HCT116 (cell line): ENCODE measurements at regions not wholly inside any gene's neighbourhood (a gene's known extent, or its start where the extent isn't known, plus 50 kb on each side); places are given as distances from the start of the nearest gene placed in this dataset.

Experiments used
- ATAC-seq: fragments of 200-7000 bp; cut with Tn5 transposase; 2 replicates; pipeline ENCODE4 v1.9.1; 2020; ENCODE audit warnings: mild to moderate bottlenecking, moderate library complexity
- BruUV-seq: library from RNA; stranded (reverse); fragments of 400-500 nt; replicated peaks from 2 replicates; lab custom pipeline; 2021; lab: Mats Ljungman, UMichigan
- CTCF ChIA-PET: fragments of 300-600 bp; sonication (Branson Sonifier 250); formaldehyde crosslinking; loops from one replicate; lab custom pipeline; 2021; ENCODE audit warnings: antibody characterized with exemption; lab: Charles Lee
- POLR2A ChIA-PET: fragments of 300-600, 350-600 bp; sonication (Branson Sonifier 250); formaldehyde crosslinking; loops from one replicate; lab custom pipeline; 2021; ENCODE audit warnings: antibody characterized with exemption; lab: Charles Lee
- RAD21 ChIA-PET, 2 experiments: fragments of 300-600 bp; sonication (Branson Sonifier 250); formaldehyde crosslinking; loops; one replicate each; lab custom pipeline; 2023; ENCODE audit warnings: low total read pairs in 2 of 2; ENCODE audit not compliant: uncharacterized antibody in 2 of 2, unreplicated experiment in 2 of 2, low non-redundant PET in 1 of 2; lab: Charles Lee
- DNase-seq: peaks from one replicate; pipeline ENCODE4 v3.0.0-alpha.2; 2010; ENCODE audit warnings: low read depth, low spot score
- H2AFZ ChIP-seq: fragments of 200-600 bp; shearing (Covaris generic), sonication (generic); 2 replicates; pipeline ENCODE4 v1.6.1; 2017; ENCODE audit warnings: low read depth, mixed run types, mixed read lengths, antibody characterized with exemption, low read length; ENCODE audit not compliant: poor library complexity, severe bottlenecking
- H3K27ac ChIP-seq: 2 replicates; pipeline ENCODE4 v1.5.1; 2012; ENCODE audit warnings: low read depth, low read length
- H3K27me3 ChIP-seq: fragments of 200-600 bp; sonication (generic); 2 replicates; pipeline ENCODE4 v1.6.1; 2016; ENCODE audit warnings: mixed run types, low read length, mixed read lengths; ENCODE audit not compliant: insufficient read depth
- H3K36me3 ChIP-seq, 2 experiments: fragments of 200-500 bp in 1 of 2; fragments of 200-600 bp in 1 of 2; sonication (Bioruptor generic) in 1 of 2; sonication (generic) in 1 of 2; 2 replicates each; pipeline versions ENCODE4 v1.5.1 to v1.6.1; 2014 to 2016; ENCODE audit warnings: low read length in 2 of 2, inconsistent platforms in 1 of 2, mixed read lengths in 1 of 2, mixed run types in 1 of 2; ENCODE audit not compliant: insufficient read depth in 2 of 2, control insufficient read depth in 1 of 2
- H3K4me1 ChIP-seq, 2 experiments: fragments of 200-600 bp in 1 of 2; sonication (generic) in 1 of 2; 2 replicates each; pipeline versions ENCODE4 v1.5.1 to v1.6.1; 2012 to 2017; ENCODE audit warnings: low read length in 2 of 2, inconsistent platforms in 1 of 2, mild to moderate bottlenecking in 1 of 2, mixed read lengths in 1 of 2, mixed run types in 1 of 2, moderate library complexity in 1 of 2; ENCODE audit not compliant: insufficient read depth in 2 of 2, control insufficient read depth in 1 of 2
- H3K4me2 ChIP-seq: fragments of 200-600 bp; sonication (generic); 2 replicates; pipeline ENCODE4 v1.6.1; 2017; ENCODE audit warnings: mixed run types, low read length, mixed read lengths
- H3K4me3 ChIP-seq, 2 experiments: fragments of 200-600 bp in 1 of 2; sonication (generic) in 1 of 2; replicated peaks in 1 of 2; 2 replicates each; pipeline ENCODE4 v1.5.1; 2011 to 2016; ENCODE audit warnings: low read length in 2 of 2, control low read depth in 1 of 2, low read depth in 1 of 2, mild to moderate bottlenecking in 1 of 2, mixed read lengths in 1 of 2, mixed run types in 1 of 2
- H3K79me2 ChIP-seq: fragments of 200-600 bp; sonication (generic); 2 replicates; pipeline ENCODE4 v1.6.1; 2017; ENCODE audit warnings: mild to moderate bottlenecking, mixed run types, low read length, moderate library complexity, mixed read lengths; ENCODE audit not compliant: insufficient read depth
- H3K9ac ChIP-seq: fragments of 200-600 bp; sonication (generic); 2 replicates; pipeline ENCODE4 v1.6.1; 2016; ENCODE audit warnings: low read length, mixed read lengths
- H3K9me2 ChIP-seq: fragments of 200-600 bp; sonication (generic), shearing (Covaris generic); 2 replicates; pipeline ENCODE4 v1.6.1; 2017; ENCODE audit warnings: mixed run types, mild to moderate bottlenecking, moderate library complexity; ENCODE audit not compliant: insufficient read depth
- H3K9me3 ChIP-seq, 2 experiments: fragments of 200-500 bp in 1 of 2; fragments of 200-600 bp in 1 of 2; sonication (Bioruptor generic) in 1 of 2; sonication (generic) in 1 of 2; 2 replicates each; pipeline ENCODE4 v1.6.1; 2014 to 2017; ENCODE audit warnings: low read length in 2 of 2, mixed read lengths in 2 of 2, inconsistent platforms in 1 of 2, low read depth in 1 of 2, mild to moderate bottlenecking in 1 of 2, mixed run types in 1 of 2, moderate library complexity in 1 of 2; ENCODE audit not compliant: control insufficient read depth in 1 of 2, insufficient read depth in 1 of 2
- H4K20me1 ChIP-seq: fragments of 200-600 bp; sonication (generic), shearing (Covaris generic); 2 replicates; pipeline ENCODE4 v1.6.1; 2017; ENCODE audit warnings: mixed run types, mild to moderate bottlenecking, moderate library complexity; ENCODE audit not compliant: insufficient read depth
- ATF3 ChIP-seq: IDR thresholded peaks from 2 replicates; pipeline ENCODE4 v1.6.1; 2012
- CBX3 ChIP-seq: IDR thresholded peaks from 2 replicates; pipeline ENCODE4 v1.6.1; 2012; ENCODE audit warnings: low read depth
- CEBPB ChIP-seq: IDR thresholded peaks from 2 replicates; pipeline ENCODE4 v1.6.1; 2012; ENCODE audit warnings: low read depth
- EZH2 ChIP-seq: fragments of 200-600 bp; sonication (generic); IDR thresholded peaks from 2 replicates; pipeline ENCODE4 v1.6.1; 2017; ENCODE audit warnings: antibody characterized with exemption, mixed run types
- EZH2phosphoT487 ChIP-seq: fragments of 200-600 bp; IDR thresholded peaks from 2 replicates; pipeline ENCODE4 v1.6.1; 2018; ENCODE audit warnings: antibody characterized with exemption, borderline replicate concordance
- FOSL1 ChIP-seq: IDR thresholded peaks from 2 replicates; pipeline ENCODE4 v1.6.1; 2012; ENCODE audit warnings: low read depth
- JUND ChIP-seq: IDR thresholded peaks from 2 replicates; pipeline ENCODE4 v1.6.1; 2012
- MAX ChIP-seq: IDR thresholded peaks from 2 replicates; pipeline ENCODE4 v1.6.1; 2012
- POLR2A ChIP-seq: IDR thresholded peaks from 2 replicates; pipeline ENCODE4 v1.7.0; 2011; ENCODE audit warnings: borderline replicate concordance; ENCODE audit not compliant: insufficient read depth, insufficient read length; ENCODE audit errors: extremely low read depth
- SP1 ChIP-seq: IDR thresholded peaks from 2 replicates; pipeline ENCODE4 v1.6.1; 2012; ENCODE audit warnings: low read depth
- SRF ChIP-seq: IDR thresholded peaks from 2 replicates; pipeline ENCODE4 v1.6.1; 2012; ENCODE audit warnings: low read depth
- ZFX ChIP-seq: fragments of 450-650 bp; IDR thresholded peaks from 2 replicates; pipeline ENCODE4 v1.6.1; 2017
- intact Hi-C: fragments of 100-400 bp; cut with micrococcal nuclease; formaldehyde crosslinking; loops from 2 replicates; pipeline ENCODE4 v1.10.0; 2022

GRCh38 chr11:8767466-8768142 is 85.0 kb downstream of the RPL27A start:
- ChIA-PET POLR2A (interaction anchor here (1.3 to 2.7 kb wide), 2 partner anchors 80 to 85 kb away, joined by 4 to 22 read pairs; partner anchors contain the start of genes RPL27A and TRIM66), RAD21 (interaction anchor here in 1 of 2 experiments (1.5 kb wide), 1 partner anchor 48 kb away, joined by 4 read pairs; no protein-coding TSS in a partner anchor), CTCF (interaction anchor here (0.9 to 1.4 kb wide), 3 partner anchors 21 to 27 kb away, joined by 3 read pairs; no protein-coding TSS in a partner anchor)
- H3K27ac ChIP-seq, result peak overlapping the region; percentile 66; the same call in 1 of the 2 replicates
- peak overlapping the region; percentile 4 for H2AFZ ChIP-seq
- peaks cover 29 to 60% of the 10 kb centered on the region in 2 experiments for H3K4me1 ChIP-seq
- intact Hi-C loops, result loop anchor here (2.0 kb wide), 1 partner anchor 79 kb away; no protein-coding TSS in a partner anchor
- peak overlapping the region in 1 of 2 experiments; percentile 40; a peak in 3 of 4 replicates for H3K4me3 ChIP-seq
- no peaks in the 10 kb centered on the region for H3K79me2 ChIP-seq
- no peaks in the 10 kb centered on the region for H3K9me3 ChIP-seq
- H3K27me3 ChIP-seq, result no peaks in the 10 kb centered on the region
- peak overlapping the region; percentile 70 for H3K4me2 ChIP-seq
- ATAC-seq (peak; percentile 69), DNase-seq (no peak)
- no peaks in the 10 kb centered on the region for H3K36me3 ChIP-seq
- TF ChIP-seq CBX3, result 0 out of 2 replicates have a peak, but pooled peaks have one; percentile 27
- TF ChIP-seq JUND, result peak; percentile 72
- no peak for TF ChIP-seq POLR2A
- peak; percentile 61 for TF ChIP-seq SP1
- TF ChIP-seq CEBPB, result peak; percentile 84
- TF ChIP-seq ZFX, result no peak
- no peak for TF ChIP-seq SRF
- no peak for TF ChIP-seq EZH2phosphoT487
- peak; percentile 63; the same call in 1 of the 2 replicates for TF ChIP-seq FOSL1
- peak; percentile 39; the same call in 1 of the 2 replicates for TF ChIP-seq MAX
- 0 out of 2 replicates have a peak, but pooled peaks have one; percentile 34 for TF ChIP-seq ATF3
- no peak for TF ChIP-seq EZH2
- H3K9ac ChIP-seq, result peak overlapping the region; percentile 53
- no peaks in the 10 kb centered on the region for H4K20me1 ChIP-seq
- BruUV-seq, result no TSS peak
- H3K9me2 ChIP-seq, result no peaks in the 10 kb centered on the region
